Thoracic aorta (tissue), 2 donors: ENCODE measurements at regions not wholly inside any gene's neighbourhood (a gene's known extent, or its start where the extent isn't known, plus 50 kb on each side); places are given as distances from the start of the nearest gene placed in this dataset.

ENCODE experiments used
- ATAC-seq: fragments of 150-250 bp; one replicate; pipeline ENCODE4 v1.8.0; 2017; ENCODE audit warnings: low read depth; ENCODE audit not compliant: insufficient number of reproducible peaks, low FRiP score
- DNase-seq: peaks from one replicate; pipeline ENCODE4 v3.0.0-alpha.2; 2020; ENCODE audit warnings: low spot score
- H3K27ac ChIP-seq, 2 donors: fragments of 200-600 bp; sonication (generic); 1 replicate in 1 of 2; 2 replicates in 1 of 2; pipeline ENCODE4 v1.5.1; 2016; ENCODE audit warnings: mild to moderate bottlenecking in 2 of 2, moderate library complexity in 2 of 2
- H3K27me3 ChIP-seq: fragments of 200-600 bp; sonication (generic); replicated peaks from 2 replicates; pipeline ENCODE4 v1.6.0; 2016; ENCODE audit warnings: mild to moderate bottlenecking; ENCODE audit not compliant: insufficient read depth
- H3K36me3 ChIP-seq: fragments of 200-600 bp; sonication (generic); one replicate; pipeline ENCODE4 v1.5.1; 2016
- H3K4me1 ChIP-seq, 2 donors: fragments of 200-600 bp; sonication (generic); 1 replicate in 1 of 2; 2 replicates in 1 of 2; pipeline versions ENCODE4 v1.5.1 to v1.6.0; 2016; ENCODE audit warnings: low read depth in 2 of 2, mild to moderate bottlenecking in 1 of 2; ENCODE audit not compliant: control insufficient read depth in 1 of 2
- H3K4me3 ChIP-seq: fragments of 200-600 bp; sonication (generic); 2 replicates; pipeline ENCODE4 v1.5.1; 2016; ENCODE audit warnings: mild to moderate bottlenecking
- H3K9me3 ChIP-seq: fragments of 200-600 bp; sonication (generic); 2 replicates; pipeline ENCODE4 v1.5.1; 2016
- CTCF ChIP-seq: fragments of 200-600 bp; sonication (generic); IDR thresholded peaks from one replicate; pipeline ENCODE4 v1.5.1; 2019; ENCODE audit warnings: antibody characterized with exemption

GRCh38 chr3:31016196-31016595, 121.7 kb upstream of the GADL1 start:
- DNase-seq, result no peak
- H3K27ac ChIP-seq, result no peak overlapping the region
- no peaks in the 10 kb centered on the region for H3K27me3 ChIP-seq
- no peaks in the 10 kb centered on the region for H3K4me1 ChIP-seq
- no peak for TF ChIP-seq CTCF
- ATAC-seq, result no peak
- no peaks in the 10 kb centered on the region for H3K36me3 ChIP-seq
- no peak overlapping the region for H3K4me3 ChIP-seq
- no peaks in the 10 kb centered on the region for H3K9me3 ChIP-seq

- no peak for DNase-seq
- no peak for ATAC-seq
- Histone ChIP-seq H3K36me3 (no peaks in the 10 kb centered on the region), H3K4me3 (no peak overlapping the region), H3K27ac (no peak overlapping the region), H3K27me3 (no peaks in the 10 kb centered on the region), H3K4me1 (peaks cover 0 to 12% of the 10 kb centered on the region in 2 donors), H3K9me3 (peaks cover 4% of the 10 kb centered on the region)
- TF ChIP-seq CTCF, result no peak
These were observed 128.3 kb upstream of the GADL1 start for GRCh38 chr3:31022716-31023115.

- no peak overlapping the region for H3K4me3 ChIP-seq
- DNase-seq (no peak), ATAC-seq (no peak)
- no peak for TF ChIP-seq CTCF
- H3K4me1 ChIP-seq, result peaks cover 0 to 12% of the 10 kb centered on the region in 2 donors
- H3K9me3 ChIP-seq, result peaks cover 12% of the 10 kb centered on the region
- H3K27me3 ChIP-seq, result no peaks in the 10 kb centered on the region
- no peak overlapping the region for H3K27ac ChIP-seq
- H3K36me3 ChIP-seq, result no peaks in the 10 kb centered on the region
These were observed 131.1 kb upstream of the GADL1 start for GRCh38 chr3:31025541-31025940.

- ATAC-seq, result no peak
- no peak for DNase-seq
- Histone ChIP-seq H3K27ac (no peak overlapping the region), H3K9me3 (peaks cover 12% of the 10 kb centered on the region), H3K36me3 (no peaks in the 10 kb centered on the region), H3K4me3 (no peak overlapping the region), H3K4me1 (peaks cover 0 to 12% of the 10 kb centered on the region in 2 donors), H3K27me3 (no peaks in the 10 kb centered on the region)
- TF ChIP-seq CTCF, result no peak
These were observed 132.8 kb upstream of the GADL1 start for GRCh38 chr3:31027191-31027761.

- Histone ChIP-seq H3K4me3 (no peak overlapping the region), H3K9me3 (peaks cover 12% of the 10 kb centered on the region), H3K36me3 (no peaks in the 10 kb centered on the region), H3K27me3 (no peaks in the 10 kb centered on the region), H3K4me1 (peaks cover 0 to 8% of the 10 kb centered on the region in 2 donors), H3K27ac (no peak overlapping the region)
- TF ChIP-seq CTCF, result no peak
- no peak for ATAC-seq
- DNase-seq, result no peak
These were observed 133.5 kb upstream of the GADL1 start for GRCh38 chr3:31027914-31028313.
